ENCODE measurements at regions not wholly inside any gene's neighbourhood (a gene's known extent, or its start where the extent isn't known, plus 50 kb on each side); places are given as distances from the start of the nearest gene placed in this dataset.
"Not testable (repeated sequence)": the region's sequence is repeated elsewhere in the genome, so short reads cannot be mapped to it uniquely, and the experiment has no call there.

DNA sequence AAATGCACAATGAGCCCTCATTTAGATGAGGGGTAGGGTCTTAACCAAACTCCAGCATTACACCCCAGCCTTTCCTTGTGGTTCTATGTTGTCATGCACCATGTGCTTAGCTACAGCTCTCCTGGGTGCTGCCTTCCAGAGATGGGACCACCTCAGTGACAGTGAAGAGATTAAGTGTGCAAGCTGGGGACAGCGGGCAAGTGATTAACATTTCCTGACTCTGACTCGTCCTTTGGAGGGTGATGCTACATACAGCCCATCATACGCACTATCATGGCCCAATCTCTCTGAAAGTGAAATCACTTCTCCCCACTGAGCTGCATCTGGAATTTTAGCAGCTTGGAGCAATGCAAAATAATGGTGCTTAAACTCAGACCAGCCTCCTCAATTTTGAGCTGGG lies 293.0 kb upstream of the PLGLB1 start:
- ATAC-seq, result peak; percentile 58
- DNase-seq, result not testable (repeated sequence)

DNA sequence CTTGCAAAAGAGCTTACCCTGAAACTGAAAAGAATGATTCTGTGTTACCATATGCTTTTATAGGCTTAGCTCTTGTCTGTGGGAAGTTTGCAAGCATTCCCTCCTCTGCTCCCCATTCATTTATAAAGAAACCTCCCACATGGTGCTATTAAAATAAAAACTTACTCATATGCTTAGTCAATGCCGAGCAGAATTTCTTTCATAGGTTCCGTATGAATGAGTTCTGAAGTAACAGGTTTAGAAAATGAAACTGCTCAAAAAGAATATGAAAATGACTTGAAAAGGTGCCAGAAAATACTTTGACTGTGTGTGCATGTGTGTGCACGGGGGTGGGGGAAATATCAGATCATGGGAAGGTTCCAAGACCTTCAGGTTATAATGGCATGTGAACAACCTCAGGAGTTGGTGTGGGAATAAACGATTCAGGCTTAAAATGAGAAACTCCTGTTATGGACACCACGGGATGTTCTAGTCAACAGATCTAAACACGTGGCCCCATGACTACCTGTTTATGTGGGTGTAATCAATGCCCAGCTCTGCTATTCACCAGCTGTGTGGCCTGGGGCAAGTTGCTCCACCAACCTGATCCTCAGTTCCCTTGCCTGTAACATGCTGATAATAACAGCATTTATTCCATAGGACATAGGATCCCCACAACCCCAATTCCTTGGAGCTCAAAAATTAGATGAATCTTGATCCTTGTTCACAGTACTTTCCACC lies 293.7 kb upstream of the PLGLB1 start:
- peak; percentile 24 for DNase-seq
- ATAC-seq, result peak; percentile 82

DNA sequence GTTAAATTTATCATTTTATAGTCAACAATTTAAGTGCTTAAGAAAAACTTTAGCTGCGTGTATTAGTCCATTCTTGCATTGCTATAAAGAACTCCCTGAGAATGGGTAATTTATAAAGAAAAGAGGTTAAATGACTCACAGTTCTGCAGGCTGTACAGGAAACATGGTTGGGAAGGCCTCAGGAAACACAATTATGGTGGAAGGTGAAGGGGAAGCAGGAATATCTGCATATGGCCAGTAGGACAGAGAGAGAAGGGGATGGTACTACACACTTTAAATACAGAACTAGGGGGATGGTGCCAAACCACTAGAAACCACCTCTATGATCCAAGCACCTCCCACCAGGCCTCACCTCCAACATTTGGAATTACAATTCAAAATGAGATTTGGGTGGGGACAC lies 295.5 kb upstream of the PLGLB1 start:
- not testable (repeated sequence) for DNase-seq, ATAC-seq

DNA sequence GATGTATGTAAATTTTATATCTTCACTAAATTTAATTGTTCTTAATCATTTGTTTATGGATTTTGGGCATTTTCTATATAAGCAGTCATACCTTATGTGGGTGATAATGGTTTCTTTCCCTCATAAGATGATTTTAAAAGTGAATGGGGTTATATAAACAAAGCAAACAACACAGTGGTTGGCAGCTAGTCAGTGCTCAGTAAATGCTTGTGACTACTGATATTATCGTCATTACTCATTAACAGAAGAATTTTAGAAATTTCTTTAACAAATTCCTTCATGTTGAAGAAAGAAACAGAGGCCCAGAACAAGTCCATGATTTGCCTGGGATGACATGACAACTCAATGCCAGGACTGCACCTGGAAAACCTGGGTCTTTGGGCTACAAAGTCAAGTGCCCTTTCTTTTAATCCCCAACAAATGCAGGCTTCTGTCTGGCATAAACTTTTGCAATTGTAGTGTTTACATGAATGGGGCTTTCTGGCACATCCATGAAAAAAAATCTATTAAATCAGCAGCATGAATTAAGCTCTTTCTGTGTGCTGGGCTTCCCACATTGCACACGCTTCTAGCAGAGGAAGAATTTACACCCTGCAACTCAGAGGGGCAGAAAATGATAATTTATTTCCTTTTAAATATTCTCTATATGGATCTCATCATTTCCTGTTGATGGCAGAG lies 297.3 kb upstream of the PLGLB1 start:
- DNase-seq, ATAC-seq: not testable (repeated sequence)

DNA sequence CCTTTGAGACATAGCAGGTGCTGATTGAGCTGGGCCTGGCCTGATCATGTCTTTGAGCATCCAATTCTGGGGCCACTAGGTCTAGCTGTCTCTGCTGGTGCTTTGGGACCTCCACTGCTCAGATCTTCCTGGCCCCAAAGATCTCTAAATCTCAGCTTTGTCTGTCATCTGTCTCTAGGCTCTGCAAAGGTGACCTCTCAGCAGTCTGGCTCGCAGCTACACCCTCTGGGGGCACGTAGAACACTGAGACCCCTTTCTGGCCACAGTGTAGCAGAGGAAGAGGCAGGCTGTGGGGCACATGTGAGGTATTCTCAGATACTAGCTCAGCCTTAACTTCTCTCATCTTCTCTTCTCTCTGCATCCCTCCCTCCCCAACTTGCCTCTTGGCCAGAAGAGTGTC lies 298.1 kb upstream of the PLGLB1 start:
- DNase-seq, ATAC-seq: not testable (repeated sequence)

DNA sequence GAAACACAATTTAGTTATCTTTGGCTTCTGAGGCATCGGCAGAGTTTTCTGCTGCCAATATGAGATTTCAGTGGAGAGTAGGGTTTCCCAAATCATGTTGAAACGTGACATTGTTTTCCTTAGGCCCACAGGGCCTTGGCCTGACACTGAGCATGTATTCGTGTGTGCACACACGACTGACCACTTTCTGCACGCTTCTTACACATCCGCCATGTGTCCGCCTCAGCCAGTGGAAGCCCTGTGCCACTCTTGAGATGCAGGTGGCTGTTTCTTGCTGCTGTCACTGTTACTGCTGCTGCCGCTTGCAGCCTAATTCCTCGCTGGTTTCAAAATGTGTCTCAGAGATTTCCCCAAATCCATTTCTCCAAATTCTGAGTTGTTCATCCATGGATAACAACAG lies 299.6 kb upstream of the PLGLB1 start:
- ATAC-seq, result not testable (repeated sequence)

DNA sequence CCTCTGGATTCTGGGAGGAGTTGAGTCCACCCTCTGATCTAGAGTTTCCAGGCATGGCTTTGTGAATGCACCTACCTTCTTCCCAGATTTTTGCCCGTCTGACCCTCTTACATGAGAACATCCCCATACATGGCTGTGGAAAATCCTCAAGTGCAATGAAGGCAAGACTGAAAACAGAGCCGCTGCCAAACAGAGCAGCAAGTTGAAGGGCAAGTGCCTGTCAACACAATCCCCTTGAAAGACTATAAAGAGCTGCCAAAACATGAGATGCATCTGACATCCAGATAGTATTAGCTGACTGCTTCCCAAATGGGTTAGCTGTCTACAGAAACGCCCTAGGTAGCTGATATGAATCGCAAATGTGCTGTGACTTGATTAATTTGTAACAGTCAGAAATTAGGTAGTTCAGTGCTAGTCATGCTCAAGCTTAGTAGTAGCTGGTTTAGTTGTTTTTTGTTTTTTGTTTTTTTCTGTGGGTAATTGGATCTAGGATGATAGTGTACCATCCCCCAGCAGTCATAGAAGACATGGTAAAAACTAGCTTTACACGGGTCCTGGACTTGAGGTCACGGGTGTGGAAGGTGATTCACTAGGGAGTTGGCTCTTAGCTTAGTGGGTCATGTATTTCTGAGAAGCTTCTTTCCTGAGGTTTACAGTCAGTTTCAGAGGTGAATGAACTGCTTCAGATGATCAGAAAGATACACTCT lies 302.8 kb upstream of the PLGLB1 start:
- ATAC-seq, result peak; percentile 84
- not testable (repeated sequence) for DNase-seq

More for the DNA sequence above, 299.6 kb upstream of the PLGLB1 start:
- not testable (repeated sequence) for DNase-seq

DNA sequence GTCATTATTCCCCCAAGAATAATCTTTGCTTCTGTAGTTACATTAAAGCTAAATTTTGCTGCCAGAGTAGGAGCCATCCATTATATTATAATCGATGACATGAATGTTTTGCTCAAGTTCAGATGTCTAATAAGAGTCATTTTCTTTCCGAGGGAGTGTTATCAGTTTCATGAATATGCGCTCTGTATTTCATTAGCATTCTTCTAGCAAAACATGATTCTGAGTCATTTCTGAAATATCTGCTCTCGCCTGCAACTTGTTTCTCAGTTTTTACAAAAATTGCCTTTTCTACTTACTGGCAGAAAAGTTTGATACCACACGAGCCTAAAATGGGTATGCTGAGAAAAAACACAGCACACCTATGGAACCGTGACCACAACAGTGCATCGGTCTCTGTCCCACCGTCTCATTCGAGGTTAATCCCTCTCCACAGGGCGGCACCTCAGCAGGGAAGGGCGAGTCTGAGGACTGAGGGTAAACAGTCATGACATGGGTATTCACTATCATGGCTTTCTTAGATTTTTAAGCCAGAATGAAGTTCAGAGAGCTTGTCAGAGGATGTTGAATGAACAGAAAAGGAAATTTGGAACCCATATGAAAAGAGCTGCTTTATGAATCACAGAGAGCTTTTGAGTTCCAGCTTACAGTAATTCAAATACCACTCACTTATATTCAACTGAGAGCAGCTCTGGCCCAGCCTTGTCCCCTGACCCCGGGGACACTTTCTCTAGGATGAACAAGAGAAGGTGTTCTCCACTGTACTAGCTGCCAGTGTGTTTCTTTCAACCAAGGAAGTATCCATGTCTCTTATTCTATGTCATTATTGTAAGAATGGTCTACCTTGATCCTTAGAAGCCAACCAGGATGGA lies 303.6 kb upstream of the PLGLB1 start:
- not testable (repeated sequence) for DNase-seq
- ATAC-seq, result peak; percentile 55

DNA sequence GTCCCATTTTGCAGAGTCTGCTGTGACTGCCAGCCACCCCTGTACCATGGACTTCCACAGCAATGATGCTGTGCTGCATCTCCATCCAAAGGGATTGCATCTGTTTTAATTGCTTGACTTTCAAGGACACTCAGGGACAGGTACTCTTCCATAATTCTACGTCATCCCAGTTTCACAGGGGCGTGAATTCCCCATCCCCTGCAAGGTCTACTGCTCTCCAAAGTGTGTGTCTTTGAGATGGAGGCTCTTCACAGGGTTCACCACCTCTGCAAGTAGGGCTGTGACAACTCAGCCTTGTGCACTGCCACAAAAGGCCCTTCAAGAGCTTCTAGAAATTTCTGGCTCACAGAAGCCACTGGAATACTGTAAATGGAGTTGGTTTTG lies 304.3 kb upstream of the PLGLB1 start:
- ATAC-seq, DNase-seq: not testable (repeated sequence)

DNA sequence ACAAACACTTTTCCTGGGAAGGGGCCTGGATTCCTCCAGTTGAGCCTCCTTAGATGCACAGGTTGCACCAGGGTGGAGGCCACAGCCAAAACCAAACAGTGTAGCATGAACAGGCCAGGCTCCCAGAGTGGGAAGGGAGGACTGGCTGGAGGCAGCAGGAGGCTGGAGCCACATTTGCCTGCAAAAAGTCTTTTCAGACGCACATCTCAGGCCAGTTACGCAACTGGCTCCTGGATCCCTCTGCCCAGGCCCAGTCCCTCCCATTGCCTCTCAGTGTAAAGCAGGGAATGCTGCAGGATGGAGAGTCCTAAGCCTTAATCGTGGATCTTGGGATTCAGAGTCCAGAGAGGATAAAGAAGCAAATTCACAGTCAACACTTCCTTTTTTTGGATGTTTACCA lies 305.1 kb upstream of the PLGLB1 start:
- not testable (repeated sequence) for DNase-seq, ATAC-seq

DNA sequence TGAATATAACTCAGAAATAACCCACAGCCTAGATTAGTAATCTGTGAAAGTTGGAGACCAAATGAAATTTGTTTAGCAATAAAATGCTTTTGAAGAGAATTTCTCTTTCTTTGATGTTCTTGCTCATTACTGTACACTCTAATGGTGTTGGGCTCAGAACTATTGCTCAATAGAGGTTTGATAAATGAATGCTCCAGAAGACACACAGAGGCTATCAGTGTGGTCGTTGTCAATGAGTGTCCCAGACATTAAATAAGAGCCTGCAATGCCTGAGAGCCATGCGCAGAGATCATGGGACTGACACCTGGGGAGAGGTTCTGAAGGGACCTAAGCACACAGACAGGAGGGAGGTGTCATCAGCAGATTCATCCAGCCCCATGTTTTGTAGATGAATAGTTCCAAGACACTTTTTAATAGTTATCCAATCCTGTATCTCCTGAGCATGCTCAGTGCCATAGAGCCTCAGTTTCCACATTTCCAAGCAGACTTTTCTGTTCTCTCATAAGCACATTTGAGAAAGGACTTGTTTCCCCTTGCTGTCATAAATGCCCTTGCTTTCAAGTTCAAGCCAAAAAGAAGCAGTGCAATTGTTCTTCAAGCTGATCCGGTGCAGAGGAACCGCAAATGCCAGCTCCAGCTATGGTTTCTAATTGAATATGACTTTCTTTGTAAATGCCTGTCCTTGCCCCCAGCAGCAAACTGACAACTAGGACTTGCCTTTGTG lies 306.2 kb upstream of the PLGLB1 start:
- not testable (repeated sequence) for DNase-seq, ATAC-seq

DNA sequence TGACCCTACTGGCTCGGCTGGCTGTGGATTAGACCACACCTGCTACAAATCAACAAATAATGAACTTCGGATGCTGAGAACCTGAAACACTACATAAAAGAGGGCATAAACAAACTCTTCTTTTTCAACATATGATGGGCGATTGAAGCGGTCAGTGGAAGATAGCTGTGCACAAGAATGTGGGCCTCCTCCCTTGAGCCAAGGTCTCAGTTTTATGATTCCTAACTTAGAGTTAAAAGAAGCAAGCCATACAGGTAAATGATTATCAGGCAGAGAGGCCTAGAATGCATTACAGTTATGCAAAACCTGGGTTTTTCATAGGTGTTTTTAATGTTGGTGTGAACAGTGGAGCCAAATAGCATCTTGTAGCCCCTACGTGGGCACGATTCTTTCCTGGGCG lies 307.9 kb upstream of the PLGLB1 start:
- not testable (repeated sequence) for ATAC-seq, DNase-seq

DNA sequence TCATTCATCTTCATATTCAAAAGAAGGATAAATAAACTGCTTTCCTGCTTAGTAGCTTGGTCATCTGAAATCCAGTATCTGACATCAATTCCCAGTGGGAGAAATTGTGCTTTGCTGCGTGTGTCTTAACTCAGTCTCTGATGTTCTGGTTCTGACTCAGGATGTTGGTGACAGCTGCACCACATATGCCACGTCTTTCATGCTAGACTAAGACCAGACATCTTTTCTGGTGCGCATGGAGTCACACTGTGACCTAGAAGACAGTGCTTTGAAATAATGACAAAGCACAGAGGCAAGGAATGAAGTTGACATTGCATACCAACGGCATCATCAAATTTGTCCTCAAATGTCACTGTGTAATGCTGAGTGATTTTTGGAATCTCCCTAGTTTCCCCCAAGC lies 308.8 kb upstream of the PLGLB1 start:
- peak; percentile 70 for ATAC-seq
- DNase-seq, result not testable (repeated sequence)

DNA sequence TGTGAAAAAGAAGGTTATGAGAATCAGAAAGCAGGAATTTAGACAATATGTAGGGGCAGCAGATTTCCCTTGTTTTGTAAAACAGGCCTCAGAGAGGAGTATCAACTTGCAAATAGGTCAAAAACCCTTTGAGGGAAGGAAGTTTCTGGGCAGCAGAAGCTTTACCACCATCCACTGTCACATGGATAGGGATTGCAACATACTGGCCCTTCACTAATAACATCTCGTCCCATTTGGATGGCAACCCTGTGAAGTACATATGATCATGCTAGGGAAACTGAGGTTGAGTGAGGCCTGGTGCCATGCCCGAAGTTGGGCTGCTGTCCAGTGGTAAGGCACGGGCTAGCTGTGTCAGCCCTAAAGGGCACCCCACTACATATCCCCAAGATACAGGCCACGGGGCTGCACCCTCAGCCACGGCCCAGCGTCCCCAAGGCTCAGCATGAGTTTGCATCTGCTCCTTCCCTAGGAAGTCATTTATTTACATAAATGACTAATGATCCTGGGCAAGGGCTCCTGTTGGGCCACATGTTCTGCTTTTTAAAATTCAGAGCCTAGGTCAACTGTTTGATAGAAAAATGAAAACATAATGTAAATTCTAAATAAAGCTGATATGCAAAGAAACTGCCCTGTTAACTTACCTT lies 310.4 kb upstream of the PLGLB1 start:
- DNase-seq, ATAC-seq: not testable (repeated sequence)

DNA sequence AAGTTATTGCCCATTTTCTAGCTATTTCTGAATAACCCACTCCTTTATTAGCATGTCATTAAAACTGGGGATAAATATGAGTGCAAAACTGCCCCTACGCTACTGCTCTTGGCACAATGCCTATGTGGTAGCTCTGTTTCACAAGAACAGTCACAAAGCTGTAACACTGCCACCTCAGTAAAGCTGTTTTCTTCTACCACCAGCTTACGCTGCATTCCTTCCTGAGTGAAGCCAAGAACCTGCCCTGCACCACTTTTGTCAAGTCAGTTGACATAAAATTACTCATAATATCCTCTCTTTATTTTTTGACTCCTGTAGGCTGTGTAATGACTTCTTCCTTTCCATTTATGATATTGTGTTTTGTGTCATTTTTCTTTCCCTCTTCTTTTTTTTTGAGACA lies 313.2 kb upstream of the PLGLB1 start:
- not testable (repeated sequence) for DNase-seq
- ATAC-seq, result peak; percentile 17

DNA sequence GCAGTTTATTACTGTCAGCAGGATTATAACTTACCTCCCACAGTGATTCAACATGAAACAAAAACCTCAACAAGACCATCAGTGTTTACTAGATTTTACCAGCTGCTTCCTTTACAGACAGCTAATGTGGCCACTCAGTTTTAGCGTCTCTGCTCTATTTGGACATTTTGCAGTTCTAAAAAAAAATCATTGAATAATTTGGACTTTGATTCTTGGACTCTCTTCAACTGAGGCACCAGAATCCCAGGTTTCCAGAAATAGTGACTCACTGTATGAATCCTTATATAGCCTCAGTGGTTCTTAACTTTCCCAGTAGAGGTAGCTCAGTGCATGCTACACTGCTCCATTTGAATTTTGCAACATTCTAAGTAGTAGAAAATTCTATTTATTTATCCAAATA lies 317.4 kb upstream of the PLGLB1 start:
- DNase-seq, ATAC-seq: not testable (repeated sequence)

DNA sequence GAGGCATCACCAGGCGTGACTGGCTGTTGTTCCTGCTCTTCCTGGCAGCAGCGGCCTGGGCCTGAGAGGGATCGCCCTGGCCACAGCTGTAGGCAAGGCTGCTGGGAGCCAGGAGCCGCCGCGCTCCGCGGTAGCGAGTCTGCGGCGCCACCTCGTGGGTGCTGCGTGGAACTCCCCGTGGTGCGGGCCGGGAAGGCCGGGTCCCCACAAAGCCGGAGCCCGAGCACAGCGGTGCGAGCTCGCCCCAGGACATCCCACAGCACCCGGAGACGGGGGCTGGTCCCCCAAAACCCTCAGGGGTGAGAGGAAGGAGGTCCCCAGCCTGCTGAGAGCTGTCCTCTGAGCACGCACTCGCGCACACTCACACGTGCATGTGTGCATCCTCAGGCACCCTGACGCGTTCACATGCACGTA lies 320.0 kb upstream of the PLGLB1 start:
- peak; percentile 71 for DNase-seq

DNA sequence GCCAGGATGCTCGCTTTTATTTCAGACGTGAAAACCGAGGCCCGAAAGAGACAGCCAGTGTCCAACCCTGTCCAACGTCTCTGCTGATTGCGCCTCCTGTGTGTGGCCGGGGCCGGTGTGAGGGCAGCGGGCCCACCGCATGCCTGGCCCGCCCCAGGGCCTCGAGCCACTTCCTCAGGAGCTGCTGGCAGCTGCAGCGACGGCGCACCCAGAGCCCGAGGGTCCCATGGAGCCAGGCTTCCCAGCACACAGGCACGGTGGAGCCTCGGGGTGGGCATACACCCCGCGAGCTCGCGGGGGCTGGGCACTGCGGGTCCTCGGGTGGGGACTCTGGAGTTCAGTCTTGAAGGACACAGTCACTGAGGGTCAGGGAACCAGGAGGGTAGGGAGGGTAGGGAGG lies 320.5 kb upstream of the PLGLB1 start:
- ATAC-seq, result not testable (repeated sequence)

More for the DNA sequence above, 320.0 kb upstream of the PLGLB1 start:
- not testable (repeated sequence) for ATAC-seq

DNA sequence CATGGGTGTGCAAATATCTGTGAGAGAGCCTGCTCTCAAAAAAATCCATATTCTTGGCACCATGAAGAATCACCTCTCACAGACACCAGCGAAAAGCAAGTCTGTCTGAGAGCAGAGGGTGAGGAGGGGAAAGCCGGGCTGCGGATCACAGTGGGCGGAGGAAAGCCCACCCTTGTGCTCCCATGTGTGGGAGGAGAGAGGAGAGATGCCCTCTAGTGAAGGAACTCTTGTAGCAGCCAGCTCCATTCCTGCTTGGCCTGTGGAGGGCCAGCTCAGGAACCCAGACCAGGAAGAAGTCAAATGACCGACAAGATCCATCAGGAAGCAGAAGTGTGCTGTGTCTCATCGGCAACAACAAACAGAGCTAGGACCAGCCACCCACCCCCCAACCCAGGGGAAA lies 321.7 kb upstream of the PLGLB1 start:
- ATAC-seq, DNase-seq: not testable (repeated sequence)

More for the DNA sequence above, 320.5 kb upstream of the PLGLB1 start:
- not testable (repeated sequence) for DNase-seq

DNA sequence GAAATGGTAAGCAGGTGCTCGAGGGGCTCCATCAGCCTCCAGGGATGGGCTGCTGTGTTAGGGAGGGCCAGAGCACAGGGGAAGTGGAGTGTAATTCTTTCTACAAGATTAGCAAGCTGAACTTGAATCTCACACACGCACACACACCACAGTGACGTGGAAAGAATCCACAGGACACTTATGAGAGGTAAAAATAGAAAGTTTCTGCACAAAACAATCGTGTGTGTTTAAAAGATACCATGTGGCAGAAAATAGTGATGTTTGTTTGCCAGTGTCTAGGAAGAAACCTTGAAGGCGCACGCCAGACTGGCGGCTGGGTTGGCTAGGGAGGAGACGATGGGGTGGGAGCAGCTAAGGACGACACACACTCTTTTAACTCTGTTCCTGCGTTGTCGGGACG lies 323.6 kb upstream of the PLGLB1 start:
- DNase-seq, ATAC-seq: not testable (repeated sequence)
